Spleen (tissue), 7 donors: ENCODE measurements at regions not wholly inside any gene's neighbourhood (a gene's known extent, or its start where the extent isn't known, plus 50 kb on each side); places are given as distances from the start of the nearest gene placed in this dataset.

ENCODE experiments used
- POLR2AphosphoS5 ChIP-seq, 3 donors: sonication (generic); formaldehyde crosslinking; IDR thresholded peaks; one replicate each; pipeline ENCODE4 v1.5.1; 2017; ENCODE audit warnings: antibody characterized with exemption in 3 of 3
- TF ChIP-seq, protein P1 (sequence below), 11 experiments: fragments of 200-600 bp in 7 of 11; fragments of 450-650 bp in 4 of 11; sonication (generic) in 4 of 11; IDR thresholded peaks in 8 of 11; conservative IDR thresholded peaks in 3 of 11; 1 replicate in 7 of 11; 2 replicates in 4 of 11; pipeline versions ENCODE4 v1.4.0 to v1.8.0; 2016 to 2021; ENCODE audit warnings: antibody characterized with exemption in 11 of 11, inconsistent platforms in 4 of 11, mild to moderate bottlenecking in 1 of 11
- donor health status: DM: no; HTN: no; CAD: no; lungs with moderate emphysema.
- donor health status: DM: no; HTN: no; CAD: no.
- donor health status: DM: no; HTN: no; CAD: no.

GRCh38 chrX:87067795-87068369 is 449.7 kb upstream of the KLHL4 start:
- TF ChIP-seq, protein P1, sequence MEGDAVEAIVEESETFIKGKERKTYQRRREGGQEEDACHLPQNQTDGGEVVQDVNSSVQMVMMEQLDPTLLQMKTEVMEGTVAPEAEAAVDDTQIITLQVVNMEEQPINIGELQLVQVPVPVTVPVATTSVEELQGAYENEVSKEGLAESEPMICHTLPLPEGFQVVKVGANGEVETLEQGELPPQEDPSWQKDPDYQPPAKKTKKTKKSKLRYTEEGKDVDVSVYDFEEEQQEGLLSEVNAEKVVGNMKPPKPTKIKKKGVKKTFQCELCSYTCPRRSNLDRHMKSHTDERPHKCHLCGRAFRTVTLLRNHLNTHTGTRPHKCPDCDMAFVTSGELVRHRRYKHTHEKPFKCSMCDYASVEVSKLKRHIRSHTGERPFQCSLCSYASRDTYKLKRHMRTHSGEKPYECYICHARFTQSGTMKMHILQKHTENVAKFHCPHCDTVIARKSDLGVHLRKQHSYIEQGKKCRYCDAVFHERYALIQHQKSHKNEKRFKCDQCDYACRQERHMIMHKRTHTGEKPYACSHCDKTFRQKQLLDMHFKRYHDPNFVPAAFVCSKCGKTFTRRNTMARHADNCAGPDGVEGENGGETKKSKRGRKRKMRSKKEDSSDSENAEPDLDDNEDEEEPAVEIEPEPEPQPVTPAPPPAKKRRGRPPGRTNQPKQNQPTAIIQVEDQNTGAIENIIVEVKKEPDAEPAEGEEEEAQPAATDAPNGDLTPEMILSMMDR (IDR thresholded peaks at IDR 0.05 in 8 of 11, conservative IDR thresholded peaks at IDR 0.05 in 3 of 11) = no peak
- no peak for TF ChIP-seq POLR2AphosphoS5 (IDR thresholded peaks at IDR 0.05)
